ENCODE measurements at regions not wholly inside any gene's neighbourhood (a gene's known extent, or its start where the extent isn't known, plus 50 kb on each side); places are given as distances from the start of the nearest gene placed in this dataset.
"Not testable (repeated sequence)": the region's sequence is repeated elsewhere in the genome, so short reads cannot be mapped to it uniquely, and the experiment has no call there.

DNA sequence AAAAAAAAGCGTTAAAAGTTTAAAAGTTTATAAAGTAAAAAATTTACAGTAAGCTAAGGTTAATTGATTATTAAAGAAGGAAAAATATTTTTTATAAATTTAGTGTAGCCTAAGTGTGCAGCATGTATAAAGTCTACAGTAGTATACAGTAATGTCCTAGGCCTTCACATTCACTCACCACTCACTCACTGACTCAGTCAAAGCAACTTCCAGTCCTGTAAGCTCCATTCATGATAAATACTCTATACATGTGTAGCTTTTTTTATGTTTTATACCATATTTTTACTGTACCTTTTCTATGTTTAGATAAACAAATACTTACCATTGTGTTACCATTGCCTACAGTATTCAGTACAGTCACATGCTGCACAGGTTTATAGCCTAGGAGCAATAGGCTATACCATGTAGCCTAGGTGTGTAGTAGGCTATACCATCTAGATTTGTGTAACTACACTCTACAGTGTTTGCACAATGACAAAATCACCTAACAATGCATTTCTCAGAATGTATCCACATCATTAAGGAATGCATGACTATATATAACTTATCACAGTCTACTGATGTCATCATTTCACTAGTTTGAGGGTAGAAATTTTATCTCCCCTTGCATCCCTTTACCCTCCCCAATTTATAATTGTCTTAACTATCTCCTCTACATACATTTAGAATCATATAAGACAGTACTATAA, 158.4 kb upstream of the USP9X start:
- TF ChIP-seq EZH2 (IDR thresholded peaks at IDR 0.05; ENCODE audit: low read length), result not testable (repeated sequence)
- TF ChIP-seq, protein P1, sequence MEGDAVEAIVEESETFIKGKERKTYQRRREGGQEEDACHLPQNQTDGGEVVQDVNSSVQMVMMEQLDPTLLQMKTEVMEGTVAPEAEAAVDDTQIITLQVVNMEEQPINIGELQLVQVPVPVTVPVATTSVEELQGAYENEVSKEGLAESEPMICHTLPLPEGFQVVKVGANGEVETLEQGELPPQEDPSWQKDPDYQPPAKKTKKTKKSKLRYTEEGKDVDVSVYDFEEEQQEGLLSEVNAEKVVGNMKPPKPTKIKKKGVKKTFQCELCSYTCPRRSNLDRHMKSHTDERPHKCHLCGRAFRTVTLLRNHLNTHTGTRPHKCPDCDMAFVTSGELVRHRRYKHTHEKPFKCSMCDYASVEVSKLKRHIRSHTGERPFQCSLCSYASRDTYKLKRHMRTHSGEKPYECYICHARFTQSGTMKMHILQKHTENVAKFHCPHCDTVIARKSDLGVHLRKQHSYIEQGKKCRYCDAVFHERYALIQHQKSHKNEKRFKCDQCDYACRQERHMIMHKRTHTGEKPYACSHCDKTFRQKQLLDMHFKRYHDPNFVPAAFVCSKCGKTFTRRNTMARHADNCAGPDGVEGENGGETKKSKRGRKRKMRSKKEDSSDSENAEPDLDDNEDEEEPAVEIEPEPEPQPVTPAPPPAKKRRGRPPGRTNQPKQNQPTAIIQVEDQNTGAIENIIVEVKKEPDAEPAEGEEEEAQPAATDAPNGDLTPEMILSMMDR (optimal IDR thresholded peaks at IDR 0.05 in 1 of 3, IDR thresholded peaks at IDR 0.05 in 1 of 3, conservative IDR thresholded peaks at IDR 0.05 in 1 of 3; ENCODE audit: extremely low read depth in 1 of 3, insufficient read depth in 2 of 3, low read length in 3 of 3), result not testable (repeated sequence)

Data from keratinocyte (primary cell).